HG02623 (cell line): ENCODE measurements at regions not wholly inside any gene's neighbourhood (a gene's known extent, or its start where the extent isn't known, plus 50 kb on each side); places are given as distances from the start of the nearest gene placed in this dataset.
"Not testable (repeated sequence)": the region's sequence is repeated elsewhere in the genome, so short reads cannot be mapped to it uniquely, and the experiment has no call there.

ENCODE experiments used
- ATAC-seq: cut with Tn5 transposase; IDR thresholded peaks from one replicate; pipeline ENCODE4 v1.9.1; 2021; ENCODE audit warnings: moderate library complexity; ENCODE audit not compliant: unreplicated experiment

- ATAC-seq = no peak
Observed at GRCh38 chr12:115898670-115899069, 378.8 kb downstream of the MED13L start.

GRCh38 chr12:115897729-115898128, 379.8 kb downstream of the MED13L start:
- no peak for ATAC-seq

DNA sequence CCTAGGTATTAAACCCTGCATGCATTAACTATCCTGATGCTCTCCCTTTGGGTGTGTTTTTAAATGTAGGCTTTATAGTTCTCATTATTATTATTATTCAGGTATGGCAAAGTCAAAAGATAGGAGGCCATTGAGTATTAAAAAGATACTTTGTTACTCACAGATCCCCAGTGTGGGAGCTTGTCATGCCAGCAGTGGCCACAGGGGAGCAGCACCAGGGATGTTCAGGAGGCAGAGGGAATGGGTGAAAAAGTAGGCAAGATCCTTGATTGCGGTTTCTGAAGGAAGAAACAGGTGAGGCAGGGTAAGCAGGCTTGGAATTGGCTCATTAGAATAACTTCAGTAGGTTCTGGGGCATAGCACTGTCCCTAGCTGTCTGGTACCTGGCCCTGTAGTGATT, 382.2 kb downstream of the MED13L start:
- no peak for ATAC-seq

- no peak for ATAC-seq
Observed at GRCh38 chr12:115891556-115892164, 385.8 kb downstream of the MED13L start.

GRCh38 chr12:115886666-115887065, 390.8 kb downstream of the MED13L start:
- no peak for ATAC-seq

DNA sequence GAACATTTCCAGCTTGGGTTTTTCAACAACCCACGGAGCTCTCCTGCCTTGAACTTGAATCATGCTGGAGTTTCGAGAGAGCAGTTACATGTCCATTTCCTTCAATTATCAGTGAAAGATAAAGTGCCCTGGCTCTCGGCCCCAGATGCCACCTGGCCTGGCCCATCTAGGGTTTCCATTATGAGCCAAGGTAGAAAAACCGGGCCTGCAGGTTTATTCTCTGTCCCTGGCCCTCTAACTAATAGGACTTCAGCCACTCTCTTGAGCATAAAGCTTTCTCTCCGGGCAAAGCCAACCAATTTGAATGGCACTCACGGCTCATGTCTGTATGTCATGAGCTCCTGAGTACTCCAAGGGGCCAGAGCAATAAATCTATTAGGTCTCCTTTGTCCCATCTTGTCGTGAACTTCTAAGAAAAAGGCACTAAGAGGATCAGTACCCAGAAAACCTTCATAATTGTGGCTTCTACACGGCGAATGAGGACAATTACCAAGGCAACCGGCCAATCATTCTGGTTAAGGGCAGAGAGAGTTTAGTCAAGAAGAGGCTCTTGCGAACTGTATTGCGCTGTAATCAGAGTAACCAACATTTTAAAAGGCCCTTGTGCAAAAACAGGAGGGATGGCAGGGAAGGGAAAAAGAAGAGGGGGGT, 392.3 kb downstream of the MED13L start:
- no peak for ATAC-seq

- no peak for ATAC-seq
Observed at GRCh38 chr12:115882936-115883335, 394.6 kb downstream of the MED13L start.

- no peak for ATAC-seq
Observed at GRCh38 chr12:115880238-115880637, 397.3 kb downstream of the MED13L start.

DNA sequence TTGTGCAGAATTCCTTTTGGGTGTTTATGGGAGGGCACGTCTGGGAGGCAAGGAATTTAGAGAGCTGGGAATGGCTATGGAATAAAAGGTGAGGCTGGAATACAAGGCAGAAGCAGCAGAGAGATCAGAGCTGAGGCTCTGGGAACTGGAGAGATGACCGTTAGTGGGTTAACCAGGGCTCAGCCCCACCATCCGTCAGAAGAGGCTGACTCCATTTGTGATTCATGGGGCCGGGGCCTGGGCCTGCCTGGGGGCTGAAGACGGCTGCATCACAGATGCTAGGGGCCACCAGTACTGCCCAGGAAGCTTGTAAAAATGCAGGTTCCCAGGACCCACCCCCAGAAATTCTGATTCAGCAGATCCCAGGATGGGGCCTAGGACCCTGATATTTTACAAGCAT, 398.1 kb downstream of the MED13L start:
- ATAC-seq = no peak

DNA sequence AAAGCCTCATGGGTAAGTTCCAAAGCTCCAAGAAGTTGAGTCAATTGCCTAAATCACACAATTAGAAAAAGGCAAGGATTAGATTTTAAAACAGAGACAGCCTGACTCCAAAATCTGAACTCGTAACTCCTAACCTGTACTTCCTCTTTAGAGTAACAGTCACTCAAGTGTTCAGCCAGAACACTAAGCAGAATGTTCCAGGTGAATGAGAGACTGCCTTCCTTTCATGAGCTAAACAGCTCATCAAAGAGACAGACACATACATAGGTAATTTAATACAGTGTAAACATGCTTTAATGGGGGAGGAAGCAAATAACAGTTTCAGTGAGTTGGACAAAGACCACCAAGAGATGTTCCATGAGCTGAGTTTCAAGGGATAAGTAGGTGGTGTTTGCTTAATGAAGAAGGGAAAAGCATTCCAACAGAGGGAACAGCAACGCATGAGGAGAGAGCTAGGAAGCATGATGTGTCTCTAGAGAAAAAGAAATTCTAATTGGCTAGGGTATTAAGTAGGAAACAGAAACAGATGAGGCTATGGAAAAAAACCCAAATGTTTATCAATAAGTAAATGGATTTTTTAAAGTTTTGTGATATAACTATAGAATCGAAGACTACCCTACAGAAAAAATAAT, 403.9 kb downstream of the MED13L start:
- ATAC-seq = no peak

- no peak for ATAC-seq
Observed at GRCh38 chr12:115872919-115873357, 404.6 kb downstream of the MED13L start.

- ATAC-seq = no peak
Observed at GRCh38 chr12:115872212-115872611, 405.3 kb downstream of the MED13L start.

GRCh38 chr12:115871714-115872113, 405.8 kb downstream of the MED13L start:
- no peak for ATAC-seq

DNA sequence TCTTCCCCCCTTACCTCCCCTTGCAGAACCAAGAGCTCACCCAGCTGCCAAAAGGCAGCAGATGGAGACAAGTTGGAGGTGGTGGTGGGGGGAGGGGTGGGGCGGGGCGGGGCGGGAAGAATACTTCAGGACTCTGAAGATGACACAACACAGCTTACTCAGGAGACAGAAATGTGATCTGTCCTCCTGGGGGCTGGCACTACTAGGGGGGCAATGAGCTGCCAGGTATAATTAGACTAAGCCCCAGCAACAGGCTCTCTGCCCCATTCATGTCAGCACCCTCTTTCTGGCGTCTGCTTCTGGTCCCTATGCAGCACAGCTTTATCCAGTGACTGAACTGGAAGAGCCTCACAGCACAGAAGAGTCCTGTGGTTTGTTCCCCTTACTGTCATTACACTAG, 407.0 kb downstream of the MED13L start:
- no peak for ATAC-seq

- ATAC-seq = no peak
Observed at GRCh38 chr12:115870021-115870420, 407.5 kb downstream of the MED13L start.

- no peak for ATAC-seq
Observed at GRCh38 chr12:115869604-115870003, 407.9 kb downstream of the MED13L start.

DNA sequence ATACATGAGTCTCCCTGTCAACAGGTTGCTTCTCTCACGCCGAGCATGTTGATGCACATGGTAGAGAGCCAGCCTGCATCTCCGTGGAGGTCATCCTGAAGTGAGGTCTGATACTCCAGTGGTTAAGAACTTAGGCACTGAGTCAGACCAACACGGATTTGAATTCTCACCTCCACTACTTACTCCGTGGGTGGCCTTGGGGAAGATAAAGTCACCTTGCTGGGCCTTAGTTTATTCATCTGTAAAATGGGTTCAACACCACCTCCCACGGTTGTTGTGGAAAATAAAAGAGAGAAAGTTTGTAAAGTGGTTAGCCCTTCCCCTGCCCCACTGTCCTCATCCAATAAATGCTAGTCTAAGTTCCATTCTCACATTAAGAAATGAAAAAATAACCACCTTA, 408.9 kb downstream of the MED13L start:
- no peak for ATAC-seq

DNA sequence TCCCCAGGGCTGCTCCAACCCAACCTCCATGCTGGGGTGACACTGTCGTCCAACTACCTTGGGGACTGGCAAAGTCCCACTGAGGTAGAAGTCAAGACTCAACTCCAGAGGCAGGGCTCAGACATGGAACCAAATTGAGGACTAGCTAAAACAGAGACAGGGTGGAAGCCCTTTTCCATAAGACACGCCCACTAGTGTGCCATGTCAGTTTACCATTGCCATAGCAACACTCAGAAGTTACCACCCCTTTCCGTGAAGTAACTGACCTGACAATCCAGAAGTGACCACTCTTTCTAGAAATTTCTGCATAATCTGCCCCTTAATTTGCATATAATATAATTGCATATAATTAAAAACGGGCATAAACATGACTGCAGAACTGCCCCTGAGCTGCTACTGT, 409.6 kb downstream of the MED13L start:
- no peak for ATAC-seq

- no peak for ATAC-seq
Observed at GRCh38 chr12:115866909-115867525, 410.5 kb downstream of the MED13L start.

- ATAC-seq = not testable (repeated sequence)
Observed at GRCh38 chr12:115866281-115866680, 411.2 kb downstream of the MED13L start.

DNA sequence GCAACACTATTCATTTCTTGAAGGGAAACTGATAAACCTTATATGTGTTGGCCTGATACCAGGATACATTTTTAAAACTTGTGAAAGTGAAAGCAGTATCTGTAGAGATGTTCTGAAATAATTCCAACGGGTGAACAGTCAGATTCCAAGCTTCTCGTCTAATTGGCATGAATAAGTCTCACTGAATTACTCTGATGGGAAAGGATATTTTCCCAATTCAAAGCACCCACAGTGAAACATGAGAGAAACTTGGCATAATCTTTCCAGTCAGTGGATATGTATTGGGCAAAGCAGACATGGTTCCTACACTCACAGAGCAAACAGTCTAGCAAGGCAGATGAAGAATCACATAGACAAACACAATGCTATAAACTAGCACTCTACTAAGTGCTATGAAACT, 413.1 kb downstream of the MED13L start:
- ATAC-seq = no peak

- ATAC-seq = no peak
Observed at GRCh38 chr12:115860619-115861018, 416.9 kb downstream of the MED13L start.
